Neural crest cell (in vitro differentiated cells): ENCODE measurements at regions not wholly inside any gene's neighbourhood (a gene's known extent, or its start where the extent isn't known, plus 50 kb on each side); places are given as distances from the start of the nearest gene placed in this dataset.

Experiments used
- DNase-seq: peaks from one replicate; pipeline ENCODE4 v3.0.0; 2021; ENCODE audit warnings: low read depth, mixed read lengths, low spot score
- H3K27ac Mint-ChIP-seq: one replicate; pipeline ENCODE4 v1.8.0; 2021; ENCODE audit warnings: mild to moderate bottlenecking, mixed read lengths; ENCODE audit not compliant: unreplicated experiment
- H3K27me3 Mint-ChIP-seq: 2 replicates; pipeline ENCODE4 v1.8.0; 2021; ENCODE audit warnings: low read depth, mild to moderate bottlenecking, mixed read lengths
- H3K36me3 Mint-ChIP-seq: 2 replicates; pipeline ENCODE4 v1.8.0; 2021; ENCODE audit warnings: low read depth, mild to moderate bottlenecking, mixed read lengths
- H3K4me1 Mint-ChIP-seq: 2 replicates; pipeline ENCODE4 v1.8.0; 2021; ENCODE audit warnings: mixed read lengths
- H3K4me3 Mint-ChIP-seq: one replicate; pipeline ENCODE4 v1.8.0; 2021; ENCODE audit warnings: mild to moderate bottlenecking, mixed read lengths
- H3K9me3 Mint-ChIP-seq: 2 replicates; pipeline ENCODE4 v1.8.0; 2021; ENCODE audit warnings: mixed read lengths
- TF ChIP-seq, protein P1 (sequence below): fragments of 200-600 bp; sonication (generic); conservative IDR thresholded peaks from 2 replicates; pipeline ENCODE4 v1.5.0; 2021; ENCODE audit warnings: antibody characterized with exemption, mild to moderate bottlenecking

DNA sequence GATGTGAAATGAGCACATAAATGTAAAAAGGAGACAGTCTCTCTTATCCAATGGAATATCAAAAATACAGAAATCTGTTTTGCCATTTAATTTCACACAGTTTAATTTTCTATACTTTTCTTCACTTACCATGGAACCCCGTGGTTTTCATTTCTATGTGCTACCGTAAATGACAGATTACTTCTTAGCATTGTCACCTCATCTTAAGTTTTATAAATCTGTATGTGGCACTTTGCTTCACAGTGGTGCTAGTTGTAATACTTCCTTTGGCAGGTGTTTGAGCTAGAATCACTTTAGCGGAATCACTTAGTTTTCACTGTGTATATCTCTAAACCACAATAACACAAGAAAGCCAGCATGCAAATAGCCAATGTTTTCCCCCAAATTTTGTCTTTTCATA, 781.9 kb upstream of the MGAT4C start:
- H3K9me3 Mint-ChIP-seq = no peaks in the 10 kb centered on the region
- no peaks in the 10 kb centered on the region for H3K4me1 Mint-ChIP-seq
- no peak overlapping the region for H3K4me3 Mint-ChIP-seq
- TF ChIP-seq, protein P1, sequence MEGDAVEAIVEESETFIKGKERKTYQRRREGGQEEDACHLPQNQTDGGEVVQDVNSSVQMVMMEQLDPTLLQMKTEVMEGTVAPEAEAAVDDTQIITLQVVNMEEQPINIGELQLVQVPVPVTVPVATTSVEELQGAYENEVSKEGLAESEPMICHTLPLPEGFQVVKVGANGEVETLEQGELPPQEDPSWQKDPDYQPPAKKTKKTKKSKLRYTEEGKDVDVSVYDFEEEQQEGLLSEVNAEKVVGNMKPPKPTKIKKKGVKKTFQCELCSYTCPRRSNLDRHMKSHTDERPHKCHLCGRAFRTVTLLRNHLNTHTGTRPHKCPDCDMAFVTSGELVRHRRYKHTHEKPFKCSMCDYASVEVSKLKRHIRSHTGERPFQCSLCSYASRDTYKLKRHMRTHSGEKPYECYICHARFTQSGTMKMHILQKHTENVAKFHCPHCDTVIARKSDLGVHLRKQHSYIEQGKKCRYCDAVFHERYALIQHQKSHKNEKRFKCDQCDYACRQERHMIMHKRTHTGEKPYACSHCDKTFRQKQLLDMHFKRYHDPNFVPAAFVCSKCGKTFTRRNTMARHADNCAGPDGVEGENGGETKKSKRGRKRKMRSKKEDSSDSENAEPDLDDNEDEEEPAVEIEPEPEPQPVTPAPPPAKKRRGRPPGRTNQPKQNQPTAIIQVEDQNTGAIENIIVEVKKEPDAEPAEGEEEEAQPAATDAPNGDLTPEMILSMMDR = no peak
- H3K36me3 Mint-ChIP-seq = no peaks in the 10 kb centered on the region
- H3K27me3 Mint-ChIP-seq = no peaks in the 10 kb centered on the region
- no peak for DNase-seq
- H3K27ac Mint-ChIP-seq = no peak overlapping the region

DNA sequence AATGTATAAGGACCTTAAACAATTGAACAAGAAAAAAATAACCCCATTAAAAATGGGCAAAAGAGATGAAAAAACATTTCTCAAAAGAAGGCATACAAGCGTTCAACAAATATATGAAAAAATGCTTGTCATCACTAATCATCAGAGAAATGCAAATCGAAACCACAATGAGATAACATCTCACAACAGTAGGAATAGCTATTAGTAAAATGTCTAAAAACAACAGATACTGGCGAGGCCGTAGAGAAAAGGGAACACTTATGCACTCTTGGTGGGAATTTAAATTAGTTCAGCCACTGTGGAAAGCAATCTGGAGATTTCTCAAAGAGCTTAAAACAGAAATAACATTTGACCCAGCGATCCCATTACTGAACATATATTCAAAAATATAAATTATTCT, 769.8 kb upstream of the MGAT4C start:
- TF ChIP-seq, protein P1 = no peak

DNA sequence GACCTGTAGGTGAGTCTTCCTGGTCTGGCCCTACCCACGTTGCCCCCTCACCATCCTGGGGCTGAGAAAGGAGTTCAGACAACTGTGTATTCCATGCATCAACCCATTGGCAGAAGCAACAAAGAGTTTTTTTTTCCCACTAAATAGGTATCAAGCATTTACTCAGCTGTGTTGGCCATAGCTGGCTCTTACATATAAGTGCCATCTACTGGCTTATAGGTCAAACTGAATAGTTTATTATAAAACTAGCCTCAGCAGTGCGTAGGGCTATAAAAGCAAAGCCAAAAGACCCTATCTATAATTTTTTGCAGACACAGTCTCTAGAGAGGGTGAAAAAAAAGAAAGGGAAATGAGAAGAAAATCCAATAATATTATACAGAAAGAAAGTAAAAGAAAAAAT, 765.2 kb upstream of the MGAT4C start:
- Mint-ChIP-seq H3K27ac (no peak overlapping the region), H3K4me1 (no peaks in the 10 kb centered on the region)
- TF ChIP-seq, protein P1 = no peak

More for the DNA sequence above, 769.8 kb upstream of the MGAT4C start:
- Mint-ChIP-seq H3K27me3 (no peaks in the 10 kb centered on the region), H3K9me3 (peaks cover 9% of the 10 kb centered on the region), H3K27ac (no peak overlapping the region), H3K4me3 (no peak overlapping the region), H3K36me3 (no peaks in the 10 kb centered on the region), H3K4me1 (no peaks in the 10 kb centered on the region)
- no peak for DNase-seq

DNA sequence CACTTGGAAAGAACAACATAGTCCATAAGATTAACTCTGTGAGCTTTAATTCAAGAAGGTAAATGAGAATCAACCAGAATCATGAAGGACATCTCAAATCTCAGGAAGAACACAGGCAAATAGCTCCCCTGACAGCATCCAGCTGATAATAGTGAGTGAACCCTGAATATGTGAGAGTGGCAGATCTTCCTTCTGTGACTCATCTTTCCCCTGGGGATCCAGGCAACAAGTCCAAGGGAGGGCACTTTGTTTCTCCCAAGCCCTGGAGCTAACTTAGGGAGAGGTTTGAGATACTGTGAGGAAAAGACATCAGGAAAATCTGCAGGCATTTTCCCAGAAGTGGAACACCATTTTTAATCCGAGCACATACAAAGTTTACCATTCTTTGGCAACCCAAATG, 763.9 kb upstream of the MGAT4C start:
- no peak overlapping the region for H3K4me3 Mint-ChIP-seq
- no peaks in the 10 kb centered on the region for H3K4me1 Mint-ChIP-seq
- H3K27me3 Mint-ChIP-seq = no peaks in the 10 kb centered on the region
- H3K27ac Mint-ChIP-seq = no peak overlapping the region
- H3K36me3 Mint-ChIP-seq = no peaks in the 10 kb centered on the region
- TF ChIP-seq, protein P1 = no peak
- no peak for DNase-seq
- H3K9me3 Mint-ChIP-seq = no peaks in the 10 kb centered on the region

More for the DNA sequence above, 765.2 kb upstream of the MGAT4C start:
- Mint-ChIP-seq H3K4me3 (no peak overlapping the region), H3K9me3 (no peaks in the 10 kb centered on the region), H3K27me3 (no peaks in the 10 kb centered on the region), H3K36me3 (no peaks in the 10 kb centered on the region)
- DNase-seq = no peak

DNA sequence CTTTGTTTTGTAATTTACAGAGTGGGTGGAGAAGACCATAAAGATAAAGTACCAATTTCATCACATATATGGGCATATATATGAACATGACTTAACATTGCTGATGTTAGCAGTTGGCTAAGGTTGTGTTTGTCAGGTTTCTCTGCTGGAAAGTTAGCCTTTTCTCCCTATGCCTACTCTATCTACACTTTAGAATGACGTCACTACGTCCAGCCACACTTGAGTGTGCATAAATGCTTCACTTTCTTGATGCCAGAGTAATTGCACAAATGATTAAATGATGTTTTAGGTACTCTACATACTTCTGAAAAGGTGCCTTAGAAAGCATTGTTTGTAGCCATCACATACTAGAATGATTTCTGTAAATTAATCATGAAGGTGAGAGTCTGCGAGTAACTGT, 759.2 kb upstream of the MGAT4C start:
- Mint-ChIP-seq H3K9me3 (peaks cover 3% of the 10 kb centered on the region), H3K27me3 (no peaks in the 10 kb centered on the region), H3K27ac (no peak overlapping the region), H3K4me1 (no peaks in the 10 kb centered on the region), H3K4me3 (no peak overlapping the region), H3K36me3 (no peaks in the 10 kb centered on the region)
- TF ChIP-seq, protein P1 = no peak
- no peak for DNase-seq
